Panc1 (cell line): ENCODE measurements at regions not wholly inside any gene's neighbourhood (a gene's known extent, or its start where the extent isn't known, plus 50 kb on each side); places are given as distances from the start of the nearest gene placed in this dataset.
A peak's percentile ranks its signal among the peaks of the same experiment; 100 is the strongest.

Source experiments
- ATAC-seq: fragments of 200-7000 bp; cut with Tn5 transposase; 2 replicates; pipeline ENCODE4 v1.9.1; 2020; ENCODE audit warnings: mild to moderate bottlenecking, moderate library complexity
- BruUV-seq: library from RNA; stranded (reverse); fragments of 400-500 nt; replicated peaks from 2 replicates; lab custom pipeline; 2021; lab: Mats Ljungman, UMichigan
- CTCF ChIA-PET: fragments of 300-600 bp; sonication (Branson Sonifier 250); formaldehyde crosslinking; loops from one replicate; lab custom pipeline; 2022; ENCODE audit warnings: antibody characterized with exemption; lab: Charles Lee
- POLR2A ChIA-PET: fragments of 300-600 bp; sonication (Branson Sonifier 250); formaldehyde crosslinking; loops from one replicate; lab custom pipeline; 2022; ENCODE audit warnings: antibody characterized with exemption; lab: Charles Lee
- DNase-seq: peaks from one replicate; pipeline ENCODE4 v3.0.0-alpha.2; 2010; ENCODE audit warnings: low read depth, low spot score
- H3K27ac ChIP-seq: 2 replicates; pipeline ENCODE4 v1.5.1; 2011; ENCODE audit warnings: mild to moderate bottlenecking, low read length, inconsistent platforms
- H3K27me3 ChIP-seq: fragments of 200-500 bp; sonication (Bioruptor generic); 2 replicates; pipeline ENCODE4 v1.6.0; 2014; ENCODE audit warnings: low read length, inconsistent platforms; ENCODE audit not compliant: control insufficient read depth, insufficient read depth
- H3K36me3 ChIP-seq: fragments of 200-500 bp; sonication (Bioruptor generic); 2 replicates; pipeline ENCODE4 v1.5.1; 2014; ENCODE audit warnings: inconsistent platforms, mild to moderate bottlenecking, low read length, moderate library complexity; ENCODE audit not compliant: control insufficient read depth, insufficient read depth
- H3K4me1 ChIP-seq: 2 replicates; pipeline ENCODE4 v1.5.1; 2011; ENCODE audit warnings: inconsistent platforms, mild to moderate bottlenecking, low read length, moderate library complexity; ENCODE audit not compliant: control insufficient read depth, insufficient read depth
- H3K4me3 ChIP-seq, 2 experiments: 2 replicates each; pipeline ENCODE4 v1.5.1; 2011 to 2012; ENCODE audit warnings: low read depth in 2 of 2, low read length in 2 of 2, mild to moderate bottlenecking in 2 of 2, inconsistent platforms in 1 of 2, moderate library complexity in 1 of 2
- H3K9me3 ChIP-seq: fragments of 200-500 bp; sonication (Bioruptor generic); 2 replicates; pipeline ENCODE4 v1.5.1; 2014; ENCODE audit warnings: low read depth, mild to moderate bottlenecking, inconsistent platforms, low read length, moderate library complexity; ENCODE audit not compliant: control insufficient read depth, insufficient read depth
- CTCF ChIP-seq: fragments of 450-650 bp; IDR thresholded peaks from 2 replicates; pipeline ENCODE4 v1.5.1; 2017; ENCODE audit warnings: mild to moderate bottlenecking
- POLR2AphosphoS5 ChIP-seq: IDR thresholded peaks from 2 replicates; pipeline ENCODE4 v1.6.1; 2012; ENCODE audit warnings: mild to moderate bottlenecking, low read depth, low read length, moderate library complexity
- REST ChIP-seq, 2 experiments: IDR thresholded peaks; 2 replicates each; pipeline ENCODE4 v1.6.1; 2011 to 2012; ENCODE audit warnings: low read depth in 2 of 2, control low read depth in 1 of 2, low read length in 1 of 2, mild to moderate bottlenecking in 1 of 2, moderate library complexity in 1 of 2; ENCODE audit not compliant: insufficient read depth in 1 of 2
- SIN3A ChIP-seq: IDR thresholded peaks from 2 replicates; pipeline ENCODE4 v1.6.1; 2012; ENCODE audit warnings: low read depth, mild to moderate bottlenecking, low read length, moderate library complexity, borderline replicate concordance; ENCODE audit not compliant: insufficient read depth
- TCF7L2 ChIP-seq: IDR thresholded peaks from 2 replicates; pipeline ENCODE4 v1.6.1; 2011; ENCODE audit warnings: mild to moderate bottlenecking, low read depth, low read length, inconsistent platforms
- in situ Hi-C: cut with HindIII; loops from 2 replicates; pipeline ENCODE4 v1.10.0; 2016; ENCODE audit warnings: low sequenced_read_pairs, low pct_unique_long_range_greater_than_20kb
- intact Hi-C: fragments of 100-400 bp; cut with micrococcal nuclease; formaldehyde crosslinking; loops from one replicate; pipeline ENCODE4 v1.10.0; 2022; ENCODE audit not compliant: unreplicated experiment

GRCh38 chr6:56839533-56840183, 115.2 kb upstream of the BEND6 start:
- ChIA-PET CTCF (interaction anchor here (0.6 to 1.3 kb wide), 3 partner anchors 12 to 52 kb away, joined by 3 to 14 read pairs (median 5); no protein-coding TSS in a partner anchor), POLR2A (interaction anchor here (0.7 kb wide), 1 partner anchor 23 kb away, joined by 3 read pairs; no protein-coding TSS in a partner anchor)
- Histone ChIP-seq H3K27ac (peak overlapping the region; percentile 99), H3K36me3 (no peaks in the 10 kb centered on the region), H3K4me3 (peak overlapping the region; percentile 38 to 99), H3K4me1 (peaks cover 49% of the 10 kb centered on the region), H3K9me3 (no peaks in the 10 kb centered on the region), H3K27me3 (no peaks in the 10 kb centered on the region)
- no peak for TF ChIP-seq SIN3A
- TF ChIP-seq TCF7L2, result no peak
- intact Hi-C loops (loop anchor here (5.0 kb wide), 1 partner anchor 132 kb away; no protein-coding TSS in a partner anchor), in situ Hi-C loops (no loop called here)
- no TSS peak for BruUV-seq
- DNase-seq, result no peak
- ATAC-seq, result no peak

GRCh38 chr6:56838965-56839364, 115.9 kb upstream of the BEND6 start:
- intact Hi-C loops, result no loop called here
- H3K36me3 ChIP-seq, result no peaks in the 10 kb centered on the region
- no peak for ATAC-seq
- no peak for TF ChIP-seq CTCF
- no peak for TF ChIP-seq REST (IDR thresholded peaks at IDR 0.05; ENCODE audit: insufficient read depth in 1 of 2, low read depth in 2 of 2, low read length in 1 of 2)
- no peak for TF ChIP-seq POLR2AphosphoS5
- TF ChIP-seq SIN3A, result no peak
- no peak for TF ChIP-seq TCF7L2
- BruUV-seq, result no TSS peak
- in situ Hi-C loops, result no loop called here
- peak overlapping the region; percentile 99 for H3K27ac ChIP-seq
- peaks cover 46% of the 10 kb centered on the region for H3K4me1 ChIP-seq
- ChIA-PET POLR2A (no interaction called here), CTCF (no interaction called here)
- H3K27me3 ChIP-seq, result no peaks in the 10 kb centered on the region
- DNase-seq, result no peak
- peak overlapping the region; percentile 38 to 99; a peak in 3 of 4 replicates for H3K4me3 ChIP-seq
- H3K9me3 ChIP-seq, result no peaks in the 10 kb centered on the region

- no peak for DNase-seq
- no peak overlapping the region for H3K4me3 ChIP-seq
- H3K36me3 ChIP-seq, result no peaks in the 10 kb centered on the region
- H3K27me3 ChIP-seq, result no peaks in the 10 kb centered on the region
- CTCF ChIA-PET, result no interaction called here
- H3K9me3 ChIP-seq, result no peaks in the 10 kb centered on the region
- peaks cover 46% of the 10 kb centered on the region for H3K4me1 ChIP-seq
- peak overlapping the region; percentile 99 for H3K27ac ChIP-seq
- POLR2A ChIA-PET, result no interaction called here
- in situ Hi-C loops (no loop called here), intact Hi-C loops (no loop called here)
- BruUV-seq, result no TSS peak
- TF ChIP-seq REST (IDR thresholded peaks at IDR 0.05; ENCODE audit: insufficient read depth in 1 of 2, low read depth in 2 of 2, low read length in 1 of 2) (no peak), TCF7L2 (no peak)
- no peak for ATAC-seq
Observed at GRCh38 chr6:56838016-56838555, 116.8 kb upstream of the BEND6 start.
